H1 (cell line): ENCODE measurements at regions not wholly inside any gene's neighbourhood (a gene's known extent, or its start where the extent isn't known, plus 50 kb on each side); places are given as distances from the start of the nearest gene placed in this dataset.

Source experiments
- EZH2 ChIP-seq: fragments of 200-600 bp; sonication (generic); IDR thresholded peaks from 2 replicates; pipeline ENCODE4 v1.7.1; 2012; ENCODE audit warnings: low read depth, mild to moderate bottlenecking, moderate library complexity, low read length, inconsistent platforms; ENCODE audit not compliant: severe bottlenecking
- TF ChIP-seq, protein P1 (sequence below): fragments of 300-600 bp; sonication (generic); IDR thresholded peaks from 2 replicates; pipeline ENCODE4 v1.7.1; 2012; ENCODE audit warnings: low read length, moderate library complexity, mild to moderate bottlenecking, inconsistent platforms; ENCODE audit not compliant: insufficient replicate concordance

DNA sequence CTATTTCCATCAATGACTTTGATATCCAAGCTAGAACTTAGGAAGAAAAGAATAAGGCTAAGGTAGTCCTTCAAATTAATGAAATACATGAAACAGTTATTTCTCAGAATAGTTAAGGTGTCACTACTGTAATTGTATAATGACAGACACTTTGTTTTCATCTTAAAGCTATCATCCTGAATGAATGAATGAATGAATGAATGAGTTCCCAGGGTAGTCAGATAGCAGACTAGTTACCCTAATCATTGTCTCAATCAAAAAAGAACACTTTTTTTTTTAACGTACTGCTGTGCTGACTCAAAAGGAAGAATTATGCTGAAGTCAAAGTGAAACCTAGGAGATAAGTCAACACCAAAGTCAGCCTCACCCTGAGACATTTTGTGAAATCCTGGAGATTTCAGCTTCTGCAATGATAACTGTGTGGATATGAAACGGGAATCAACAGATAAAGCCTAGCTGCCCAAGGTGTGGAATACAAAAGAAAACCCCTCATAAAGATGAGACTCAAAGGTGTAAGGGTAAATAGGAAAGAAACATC lies 68.3 kb upstream of the CNKSR2 start (continued):
- TF ChIP-seq, protein P1, sequence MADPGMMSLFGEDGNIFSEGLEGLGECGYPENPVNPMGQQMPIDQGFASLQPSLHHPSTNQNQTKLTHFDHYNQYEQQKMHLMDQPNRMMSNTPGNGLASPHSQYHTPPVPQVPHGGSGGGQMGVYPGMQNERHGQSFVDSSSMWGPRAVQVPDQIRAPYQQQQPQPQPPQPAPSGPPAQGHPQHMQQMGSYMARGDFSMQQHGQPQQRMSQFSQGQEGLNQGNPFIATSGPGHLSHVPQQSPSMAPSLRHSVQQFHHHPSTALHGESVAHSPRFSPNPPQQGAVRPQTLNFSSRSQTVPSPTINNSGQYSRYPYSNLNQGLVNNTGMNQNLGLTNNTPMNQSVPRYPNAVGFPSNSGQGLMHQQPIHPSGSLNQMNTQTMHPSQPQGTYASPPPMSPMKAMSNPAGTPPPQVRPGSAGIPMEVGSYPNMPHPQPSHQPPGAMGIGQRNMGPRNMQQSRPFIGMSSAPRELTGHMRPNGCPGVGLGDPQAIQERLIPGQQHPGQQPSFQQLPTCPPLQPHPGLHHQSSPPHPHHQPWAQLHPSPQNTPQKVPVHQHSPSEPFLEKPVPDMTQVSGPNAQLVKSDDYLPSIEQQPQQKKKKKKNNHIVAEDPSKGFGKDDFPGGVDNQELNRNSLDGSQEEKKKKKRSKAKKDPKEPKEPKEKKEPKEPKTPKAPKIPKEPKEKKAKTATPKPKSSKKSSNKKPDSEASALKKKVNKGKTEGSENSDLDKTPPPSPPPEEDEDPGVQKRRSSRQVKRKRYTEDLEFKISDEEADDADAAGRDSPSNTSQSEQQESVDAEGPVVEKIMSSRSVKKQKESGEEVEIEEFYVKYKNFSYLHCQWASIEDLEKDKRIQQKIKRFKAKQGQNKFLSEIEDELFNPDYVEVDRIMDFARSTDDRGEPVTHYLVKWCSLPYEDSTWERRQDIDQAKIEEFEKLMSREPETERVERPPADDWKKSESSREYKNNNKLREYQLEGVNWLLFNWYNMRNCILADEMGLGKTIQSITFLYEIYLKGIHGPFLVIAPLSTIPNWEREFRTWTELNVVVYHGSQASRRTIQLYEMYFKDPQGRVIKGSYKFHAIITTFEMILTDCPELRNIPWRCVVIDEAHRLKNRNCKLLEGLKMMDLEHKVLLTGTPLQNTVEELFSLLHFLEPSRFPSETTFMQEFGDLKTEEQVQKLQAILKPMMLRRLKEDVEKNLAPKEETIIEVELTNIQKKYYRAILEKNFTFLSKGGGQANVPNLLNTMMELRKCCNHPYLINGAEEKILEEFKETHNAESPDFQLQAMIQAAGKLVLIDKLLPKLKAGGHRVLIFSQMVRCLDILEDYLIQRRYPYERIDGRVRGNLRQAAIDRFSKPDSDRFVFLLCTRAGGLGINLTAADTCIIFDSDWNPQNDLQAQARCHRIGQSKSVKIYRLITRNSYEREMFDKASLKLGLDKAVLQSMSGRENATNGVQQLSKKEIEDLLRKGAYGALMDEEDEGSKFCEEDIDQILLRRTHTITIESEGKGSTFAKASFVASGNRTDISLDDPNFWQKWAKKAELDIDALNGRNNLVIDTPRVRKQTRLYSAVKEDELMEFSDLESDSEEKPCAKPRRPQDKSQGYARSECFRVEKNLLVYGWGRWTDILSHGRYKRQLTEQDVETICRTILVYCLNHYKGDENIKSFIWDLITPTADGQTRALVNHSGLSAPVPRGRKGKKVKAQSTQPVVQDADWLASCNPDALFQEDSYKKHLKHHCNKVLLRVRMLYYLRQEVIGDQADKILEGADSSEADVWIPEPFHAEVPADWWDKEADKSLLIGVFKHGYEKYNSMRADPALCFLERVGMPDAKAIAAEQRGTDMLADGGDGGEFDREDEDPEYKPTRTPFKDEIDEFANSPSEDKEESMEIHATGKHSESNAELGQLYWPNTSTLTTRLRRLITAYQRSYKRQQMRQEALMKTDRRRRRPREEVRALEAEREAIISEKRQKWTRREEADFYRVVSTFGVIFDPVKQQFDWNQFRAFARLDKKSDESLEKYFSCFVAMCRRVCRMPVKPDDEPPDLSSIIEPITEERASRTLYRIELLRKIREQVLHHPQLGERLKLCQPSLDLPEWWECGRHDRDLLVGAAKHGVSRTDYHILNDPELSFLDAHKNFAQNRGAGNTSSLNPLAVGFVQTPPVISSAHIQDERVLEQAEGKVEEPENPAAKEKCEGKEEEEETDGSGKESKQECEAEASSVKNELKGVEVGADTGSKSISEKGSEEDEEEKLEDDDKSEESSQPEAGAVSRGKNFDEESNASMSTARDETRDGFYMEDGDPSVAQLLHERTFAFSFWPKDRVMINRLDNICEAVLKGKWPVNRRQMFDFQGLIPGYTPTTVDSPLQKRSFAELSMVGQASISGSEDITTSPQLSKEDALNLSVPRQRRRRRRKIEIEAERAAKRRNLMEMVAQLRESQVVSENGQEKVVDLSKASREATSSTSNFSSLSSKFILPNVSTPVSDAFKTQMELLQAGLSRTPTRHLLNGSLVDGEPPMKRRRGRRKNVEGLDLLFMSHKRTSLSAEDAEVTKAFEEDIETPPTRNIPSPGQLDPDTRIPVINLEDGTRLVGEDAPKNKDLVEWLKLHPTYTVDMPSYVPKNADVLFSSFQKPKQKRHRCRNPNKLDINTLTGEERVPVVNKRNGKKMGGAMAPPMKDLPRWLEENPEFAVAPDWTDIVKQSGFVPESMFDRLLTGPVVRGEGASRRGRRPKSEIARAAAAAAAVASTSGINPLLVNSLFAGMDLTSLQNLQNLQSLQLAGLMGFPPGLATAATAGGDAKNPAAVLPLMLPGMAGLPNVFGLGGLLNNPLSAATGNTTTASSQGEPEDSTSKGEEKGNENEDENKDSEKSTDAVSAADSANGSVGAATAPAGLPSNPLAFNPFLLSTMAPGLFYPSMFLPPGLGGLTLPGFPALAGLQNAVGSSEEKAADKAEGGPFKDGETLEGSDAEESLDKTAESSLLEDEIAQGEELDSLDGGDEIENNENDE = no peak
- TF ChIP-seq EZH2 = no peak
